Natural killer cell (primary cell): ENCODE measurements at regions not wholly inside any gene's neighbourhood (a gene's known extent, or its start where the extent isn't known, plus 50 kb on each side); places are given as distances from the start of the nearest gene placed in this dataset.

ENCODE experiments used
- ATAC-seq, 3 donors: fragments of 150-1000 bp in 2 of 3; fragments of 200-7000 bp in 1 of 3; cut with Tn5 transposase; 1 replicate in 1 of 3; 2 replicates in 2 of 3; pipeline ENCODE4 v1.10.0; 2021; ENCODE audit warnings: mild to moderate bottlenecking in 2 of 3, moderate library complexity in 2 of 3
- DNase-seq, 2 donors: peaks; one replicate each; pipeline versions ENCODE4 v3.0.0 to v3.0.0-alpha.2; 2013 to 2021; ENCODE audit warnings: mixed read lengths in 1 of 2
- H3K27ac ChIP-seq: one replicate; pipeline ENCODE4 v1.5.1; 2013; ENCODE audit warnings: mild to moderate bottlenecking, low read length
- H3K27me3 ChIP-seq: one replicate; pipeline ENCODE4 v1.6.1; 2013; ENCODE audit warnings: low read length; ENCODE audit not compliant: control insufficient read depth, insufficient read depth
- H3K36me3 ChIP-seq: one replicate; pipeline ENCODE4 v1.6.1; 2013; ENCODE audit warnings: low read length; ENCODE audit not compliant: control insufficient read depth, insufficient read depth
- H3K4me1 ChIP-seq: one replicate; pipeline ENCODE4 v1.6.1; 2013; ENCODE audit warnings: low read length; ENCODE audit not compliant: control insufficient read depth, insufficient read depth
- H3K4me3 ChIP-seq: one replicate; pipeline ENCODE4 v1.5.1; 2013; ENCODE audit warnings: low read length
- H3K9me3 ChIP-seq: one replicate; pipeline ENCODE4 v1.6.1; 2013; ENCODE audit warnings: low read length; ENCODE audit not compliant: control insufficient read depth, insufficient read depth
- H3K27ac Mint-ChIP-seq, 2 donors: one replicate each; pipeline ENCODE4 v1.8.0; 2022; ENCODE audit warnings: mild to moderate bottlenecking in 2 of 2, mixed read lengths in 2 of 2, moderate library complexity in 1 of 2
- H3K27me3 Mint-ChIP-seq, 2 donors: one replicate each; pipeline ENCODE4 v1.8.0; 2022; ENCODE audit warnings: low read depth in 2 of 2, mixed read lengths in 2 of 2
- H3K36me3 Mint-ChIP-seq: one replicate; pipeline ENCODE4 v1.8.0; 2022; ENCODE audit warnings: mixed read lengths
- H3K4me1 Mint-ChIP-seq, 2 donors: one replicate each; pipeline ENCODE4 v1.8.0; 2022; ENCODE audit warnings: mixed read lengths in 2 of 2
- H3K4me3 Mint-ChIP-seq: one replicate; pipeline ENCODE4 v1.8.0; 2022; ENCODE audit warnings: mild to moderate bottlenecking, moderate library complexity, mixed read lengths
- H3K9me3 Mint-ChIP-seq, 2 donors: one replicate each; pipeline ENCODE4 v1.8.0; 2022; ENCODE audit warnings: mixed read lengths in 2 of 2
- WGBS: methylation state at CpG from one replicate; pipeline ENCODE4 v1.1.7; 2013; ENCODE audit warnings: missing lambda C conversion rate; ENCODE audit not compliant: insufficient coverage; 5-methylcytosine and 5-hydroxymethylcytosine counted together
- intact Hi-C: fragments of 100-400 bp; cut with micrococcal nuclease; formaldehyde crosslinking; loops from one replicate; pipeline ENCODE4 v1.14.2; 2022
- TF ChIP-seq, protein P1 (sequence below): fragments of 200-600 bp; IDR thresholded peaks from one replicate; pipeline ENCODE4 v1.8.0; 2022; ENCODE audit warnings: antibody characterized with exemption

DNA sequence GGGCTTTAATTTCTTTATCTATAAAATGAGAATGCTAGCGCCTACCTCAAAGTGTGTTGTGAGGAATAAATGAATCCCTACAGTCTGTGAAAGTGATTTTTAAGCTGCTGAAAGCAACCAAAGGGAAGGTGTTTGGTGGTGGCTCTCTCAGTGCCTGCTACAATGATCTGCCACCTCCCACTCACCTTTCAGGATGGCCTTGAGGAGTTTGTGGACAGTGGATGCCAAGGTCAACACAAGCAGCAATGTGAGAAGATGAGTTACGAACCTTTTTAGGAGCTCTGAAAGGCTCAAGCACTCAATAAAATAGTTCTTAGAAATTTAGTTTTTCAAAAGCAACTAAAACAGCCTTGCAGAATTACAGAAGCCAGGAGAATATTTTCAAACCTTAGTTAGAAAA lies 176.6 kb upstream of the DPT start:
- H3K4me1 ChIP-seq = no peaks in the 10 kb centered on the region
- intact Hi-C loops = no loop called here
- no peaks in the 10 kb centered on the region for H3K9me3 ChIP-seq
- no peak overlapping the region for H3K27ac ChIP-seq
- Mint-ChIP-seq H3K4me1 (peaks cover 0 to 5% of the 10 kb centered on the region in 2 donors), H3K27ac (no peak overlapping the region), H3K9me3 (no peaks in the 10 kb centered on the region), H3K27me3 (peaks cover 22 to 49% of the 10 kb centered on the region in 2 donors), H3K4me3 (no peak overlapping the region), H3K36me3 (no peaks in the 10 kb centered on the region)
- no peaks in the 10 kb centered on the region for H3K36me3 ChIP-seq
- DNase-seq (no peak), ATAC-seq (no peak)
- H3K27me3 ChIP-seq = no peaks in the 10 kb centered on the region
- no peak overlapping the region for H3K4me3 ChIP-seq
- WGBS = 100% methylated on average over 2 of the region's 2 CpGs
- TF ChIP-seq, protein P1, sequence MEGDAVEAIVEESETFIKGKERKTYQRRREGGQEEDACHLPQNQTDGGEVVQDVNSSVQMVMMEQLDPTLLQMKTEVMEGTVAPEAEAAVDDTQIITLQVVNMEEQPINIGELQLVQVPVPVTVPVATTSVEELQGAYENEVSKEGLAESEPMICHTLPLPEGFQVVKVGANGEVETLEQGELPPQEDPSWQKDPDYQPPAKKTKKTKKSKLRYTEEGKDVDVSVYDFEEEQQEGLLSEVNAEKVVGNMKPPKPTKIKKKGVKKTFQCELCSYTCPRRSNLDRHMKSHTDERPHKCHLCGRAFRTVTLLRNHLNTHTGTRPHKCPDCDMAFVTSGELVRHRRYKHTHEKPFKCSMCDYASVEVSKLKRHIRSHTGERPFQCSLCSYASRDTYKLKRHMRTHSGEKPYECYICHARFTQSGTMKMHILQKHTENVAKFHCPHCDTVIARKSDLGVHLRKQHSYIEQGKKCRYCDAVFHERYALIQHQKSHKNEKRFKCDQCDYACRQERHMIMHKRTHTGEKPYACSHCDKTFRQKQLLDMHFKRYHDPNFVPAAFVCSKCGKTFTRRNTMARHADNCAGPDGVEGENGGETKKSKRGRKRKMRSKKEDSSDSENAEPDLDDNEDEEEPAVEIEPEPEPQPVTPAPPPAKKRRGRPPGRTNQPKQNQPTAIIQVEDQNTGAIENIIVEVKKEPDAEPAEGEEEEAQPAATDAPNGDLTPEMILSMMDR = no peak

GRCh38 chr1:168906367-168906766 lies 177.4 kb upstream of the DPT start:
- H3K4me3 ChIP-seq = no peak overlapping the region
- no peaks in the 10 kb centered on the region for H3K36me3 Mint-ChIP-seq
- H3K4me1 ChIP-seq = no peaks in the 10 kb centered on the region
- H3K4me1 Mint-ChIP-seq = peaks cover 0 to 5% of the 10 kb centered on the region in 2 donors
- no peaks in the 10 kb centered on the region for H3K9me3 ChIP-seq
- intact Hi-C loops = no loop called here
- WGBS = 79% methylated on average over 2 of the region's 2 CpGs
- TF ChIP-seq, protein P1 = no peak
- H3K9me3 Mint-ChIP-seq = no peaks in the 10 kb centered on the region
- ATAC-seq (no peak), DNase-seq (no peak)
- no peak overlapping the region for H3K4me3 Mint-ChIP-seq
- no peaks in the 10 kb centered on the region for H3K27me3 ChIP-seq
- no peak overlapping the region for H3K27ac Mint-ChIP-seq
- peaks cover 20 to 41% of the 10 kb centered on the region in 2 donors for H3K27me3 Mint-ChIP-seq
- H3K27ac ChIP-seq = no peak overlapping the region
- H3K36me3 ChIP-seq = no peaks in the 10 kb centered on the region

GRCh38 chr1:168907053-168907452 lies 178.0 kb upstream of the DPT start:
- Histone ChIP-seq H3K36me3 (no peaks in the 10 kb centered on the region), H3K9me3 (no peaks in the 10 kb centered on the region), H3K4me1 (no peaks in the 10 kb centered on the region), H3K27me3 (no peaks in the 10 kb centered on the region), H3K4me3 (no peak overlapping the region), H3K27ac (no peak overlapping the region)
- WGBS = 47% methylated on average over 5 of the region's 5 CpGs
- DNase-seq = no peak
- intact Hi-C loops = no loop called here
- H3K4me1 Mint-ChIP-seq = peaks cover 0 to 5% of the 10 kb centered on the region in 2 donors
- no peak overlapping the region for H3K27ac Mint-ChIP-seq
- no peaks in the 10 kb centered on the region for H3K9me3 Mint-ChIP-seq
- ATAC-seq = no peak
- peaks cover 19 to 35% of the 10 kb centered on the region in 2 donors for H3K27me3 Mint-ChIP-seq
- TF ChIP-seq, protein P1 = no peak
- no peak overlapping the region for H3K4me3 Mint-ChIP-seq
- no peaks in the 10 kb centered on the region for H3K36me3 Mint-ChIP-seq

DNA sequence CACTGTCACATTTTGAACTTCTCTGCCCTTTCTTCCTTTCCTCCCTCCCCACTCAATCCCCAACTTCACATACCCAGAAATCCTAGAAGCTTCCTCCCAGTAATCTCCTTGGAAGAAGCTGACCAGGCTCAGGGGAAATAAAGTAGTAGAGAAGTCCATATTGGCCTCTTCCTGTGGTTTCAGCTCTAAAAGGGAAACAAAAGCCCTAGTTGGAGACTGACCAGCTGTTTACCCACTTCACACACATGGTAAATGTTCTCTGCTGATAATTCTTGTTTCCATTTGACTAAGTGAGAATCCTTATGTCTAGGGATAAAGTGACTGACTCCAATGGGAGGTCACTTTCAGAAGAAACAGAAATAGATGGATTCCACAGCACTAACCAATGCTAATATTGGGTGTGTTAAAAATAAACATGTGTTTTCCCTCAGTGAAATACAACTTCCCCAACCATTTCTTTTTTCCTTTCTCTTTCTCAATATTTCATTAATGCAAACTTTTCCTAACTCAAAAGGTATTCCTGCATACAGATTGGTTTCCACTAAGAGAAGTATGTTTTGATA lies 178.9 kb upstream of the DPT start:
- DNase-seq (no peak), ATAC-seq (no peak)
- Histone ChIP-seq H3K27ac (no peak overlapping the region), H3K4me1 (no peaks in the 10 kb centered on the region), H3K4me3 (no peak overlapping the region), H3K9me3 (no peaks in the 10 kb centered on the region), H3K27me3 (no peaks in the 10 kb centered on the region), H3K36me3 (no peaks in the 10 kb centered on the region)
- no peak overlapping the region for H3K4me3 Mint-ChIP-seq
- no peaks in the 10 kb centered on the region for H3K9me3 Mint-ChIP-seq
- intact Hi-C loops = no loop called here
- H3K36me3 Mint-ChIP-seq = no peaks in the 10 kb centered on the region
- peaks cover 20 to 30% of the 10 kb centered on the region in 2 donors for H3K27me3 Mint-ChIP-seq
- TF ChIP-seq, protein P1 = no peak
- peaks cover 0 to 5% of the 10 kb centered on the region in 2 donors for H3K4me1 Mint-ChIP-seq
- no peak overlapping the region for H3K27ac Mint-ChIP-seq
